Common myeloid progenitor, CD34-positive (primary cell): ENCODE measurements at regions not wholly inside any gene's neighbourhood (a gene's known extent, or its start where the extent isn't known, plus 50 kb on each side); places are given as distances from the start of the nearest gene placed in this dataset.
A peak's percentile ranks its signal among the peaks of the same experiment; 100 is the strongest.

ENCODE experiments used
- CTCF ChIA-PET: fragments of 350-600 bp; sonication (Branson Sonifier 250); formaldehyde crosslinking; loops from one replicate; lab custom pipeline; 2021; ENCODE audit warnings: antibody characterized with exemption; lab: Charles Lee
- POLR2A ChIA-PET: fragments of 350-600 bp; sonication (Branson Sonifier 250); formaldehyde crosslinking; loops from one replicate; lab custom pipeline; 2021; ENCODE audit warnings: antibody characterized with exemption; lab: Charles Lee
- DNase-seq, 3 donors: peaks; one replicate each; pipeline versions ENCODE4 v3.0.0 to v3.0.0-alpha.2; 2013
- H3K27ac ChIP-seq, 2 experiments: 1 replicate in 1 of 2; 2 replicates in 1 of 2; pipeline ENCODE4 v1.7.0; 2013; ENCODE audit warnings: inconsistent platforms in 2 of 2, low read length in 2 of 2, mild to moderate bottlenecking in 2 of 2, low read depth in 1 of 2, moderate library complexity in 1 of 2; ENCODE audit not compliant: severe bottlenecking in 2 of 2, insufficient read depth in 1 of 2, poor library complexity in 1 of 2
- H3K27me3 ChIP-seq, 5 experiments: replicated peaks in 2 of 5; 1 replicate in 3 of 5; 2 replicates in 2 of 5; pipeline versions ENCODE4 v1.6.1 to v1.7.0; 2013; ENCODE audit warnings: low read length in 4 of 5, mild to moderate bottlenecking in 2 of 5, moderate library complexity in 2 of 5, inconsistent platforms in 1 of 5; ENCODE audit not compliant: insufficient read depth in 5 of 5, control insufficient read depth in 4 of 5
- H3K36me3 ChIP-seq, 4 experiments: 1 replicate in 2 of 4; 2 replicates in 2 of 4; pipeline versions ENCODE4 v1.6.1 to v1.7.0; 2013; ENCODE audit warnings: low read length in 3 of 4, control low read depth in 1 of 4, mild to moderate bottlenecking in 1 of 4; ENCODE audit not compliant: control insufficient read depth in 4 of 4, insufficient read depth in 4 of 4
- H3K4me1 ChIP-seq, 4 experiments: 1 replicate in 3 of 4; 2 replicates in 1 of 4; pipeline versions ENCODE4 v1.6.1 to v1.7.1; 2013; ENCODE audit warnings: low read length in 3 of 4, mild to moderate bottlenecking in 3 of 4, control low read depth in 1 of 4, inconsistent platforms in 1 of 4, moderate library complexity in 1 of 4; ENCODE audit not compliant: control insufficient read depth in 4 of 4, insufficient read depth in 4 of 4; ENCODE audit errors: control extremely low read depth in 1 of 4
- H3K4me3 ChIP-seq, 7 experiments: 1 replicate in 4 of 7; 2 replicates in 3 of 7; pipeline versions ENCODE4 v1.5.1 to v1.7.0; 2013; ENCODE audit warnings: mild to moderate bottlenecking in 7 of 7, low read length in 6 of 7, moderate library complexity in 6 of 7, inconsistent platforms in 2 of 7, low read depth in 2 of 7, control low read depth in 1 of 7; ENCODE audit not compliant: insufficient read depth in 4 of 7, control insufficient read depth in 1 of 7; ENCODE audit errors: extremely low read depth in 1 of 7
- H3K9me3 ChIP-seq, 5 experiments: 1 replicate in 4 of 5; 2 replicates in 1 of 5; pipeline versions ENCODE4 v1.6.1 to v1.7.1; 2013; ENCODE audit warnings: low read length in 4 of 5, mild to moderate bottlenecking in 2 of 5, inconsistent platforms in 1 of 5, low read depth in 1 of 5, moderate library complexity in 1 of 5; ENCODE audit not compliant: control insufficient read depth in 4 of 5, insufficient read depth in 2 of 5; ENCODE audit errors: control extremely low read depth in 1 of 5
- WGBS: methylation state at CpG from one replicate; pipeline ENCODE4 v1.1.5; 2013; ENCODE audit not compliant: insufficient coverage; 5-methylcytosine and 5-hydroxymethylcytosine counted together

GRCh38 chr1:30120245-30121000, 603.0 kb downstream of the MATN1 start:
- DNase-seq, result no peak
- WGBS, result 98% methylated on average over 15 of the region's 16 CpGs
- CTCF ChIA-PET, result interaction anchor here (1.7 kb wide), 1 partner anchor 9 kb away, joined by 4 read pairs; no protein-coding TSS in a partner anchor
- no peaks in the 10 kb centered on the region for H3K9me3 ChIP-seq
- no peak overlapping the region for H3K4me3 ChIP-seq
- no peak overlapping the region for H3K27ac ChIP-seq
- peaks cover 0 to 2% (median 0%) of the 10 kb centered on the region in 4 experiments for H3K4me1 ChIP-seq
- POLR2A ChIA-PET, result interaction anchor here (0.6 kb wide), 1 partner anchor 735 kb away, joined by 6 read pairs; no protein-coding TSS in a partner anchor
- no peaks in the 10 kb centered on the region for H3K36me3 ChIP-seq
- H3K27me3 ChIP-seq, result no peaks in the 10 kb centered on the region

- ChIA-PET CTCF (interaction anchor here (1.5 kb wide), 1 partner anchor 12 kb away, joined by 3 read pairs; no protein-coding TSS in a partner anchor), POLR2A (no interaction called here)
- no peak overlapping the region for H3K27ac ChIP-seq
- peaks cover 0 to 10% (median 0%) of the 10 kb centered on the region in 5 experiments for H3K27me3 ChIP-seq
- no peak for DNase-seq
- H3K9me3 ChIP-seq, result no peaks in the 10 kb centered on the region
- H3K4me3 ChIP-seq, result no peak overlapping the region
- H3K36me3 ChIP-seq, result no peaks in the 10 kb centered on the region
- 100% methylated on average over 3 of the region's 4 CpGs for WGBS
- no peaks in the 10 kb centered on the region for H3K4me1 ChIP-seq
Measured at GRCh38 chr1:30117685-30118084, 605.7 kb downstream of the MATN1 start.

- POLR2A ChIA-PET, result no interaction called here
Measured at GRCh38 chr1:30111431-30111830, 612.0 kb downstream of the MATN1 start.

GRCh38 chr1:30110846-30111245, 612.5 kb downstream of the MATN1 start:
- ChIA-PET CTCF (interaction anchor here (1.2 to 1.9 kb wide), 5 partner anchors 9 to 876 kb away, joined by 3 to 6 read pairs (median 4); no protein-coding TSS in a partner anchor), POLR2A (no interaction called here)
- peaks cover 0 to 13% (median 9%) of the 10 kb centered on the region in 4 experiments for H3K4me1 ChIP-seq
- 73% methylated on average over 6 of the region's 11 CpGs for WGBS
- DNase-seq, result no peak
- H3K27ac ChIP-seq, result no peak overlapping the region
- no peaks in the 10 kb centered on the region for H3K36me3 ChIP-seq
- peaks cover 0 to 39% (median 4%) of the 10 kb centered on the region in 5 experiments for H3K27me3 ChIP-seq
- no peak overlapping the region for H3K4me3 ChIP-seq
- no peaks in the 10 kb centered on the region for H3K9me3 ChIP-seq

More at GRCh38 chr1:30111431-30111830, 612.0 kb downstream of the MATN1 start:
- Histone ChIP-seq H3K4me3 (no peak overlapping the region), H3K36me3 (no peaks in the 10 kb centered on the region), H3K4me1 (peaks cover 0 to 13% (median 9%) of the 10 kb centered on the region in 4 experiments), H3K27ac (no peak overlapping the region), H3K9me3 (no peaks in the 10 kb centered on the region), H3K27me3 (peaks cover 0 to 38% (median 4%) of the 10 kb centered on the region in 5 experiments)
- CTCF ChIA-PET, result interaction anchor here (0.6 to 1.9 kb wide), 7 partner anchors 8 to 877 kb away, joined by 3 to 6 read pairs (median 4); no protein-coding TSS in a partner anchor
- peak; percentile 22 to 56 (median 48) for DNase-seq
- 10% methylated on average over 11 of the region's 14 CpGs for WGBS

GRCh38 chr1:30109853-30110252, 613.5 kb downstream of the MATN1 start:
- Histone ChIP-seq H3K9me3 (no peaks in the 10 kb centered on the region), H3K4me1 (peaks cover 0 to 13% (median 9%) of the 10 kb centered on the region in 4 experiments), H3K27me3 (peaks cover 0 to 49% (median 4%) of the 10 kb centered on the region in 5 experiments), H3K4me3 (no peak overlapping the region), H3K27ac (no peak overlapping the region), H3K36me3 (no peaks in the 10 kb centered on the region)
- no peak for DNase-seq
- WGBS, result 90% methylated on average over 10 of the region's 10 CpGs
- ChIA-PET POLR2A (no interaction called here), CTCF (no interaction called here)

GRCh38 chr1:30108186-30108585, 615.2 kb downstream of the MATN1 start:
- Histone ChIP-seq H3K27ac (no peak overlapping the region), H3K36me3 (no peaks in the 10 kb centered on the region), H3K9me3 (no peaks in the 10 kb centered on the region), H3K4me1 (peaks cover 0 to 13% (median 9%) of the 10 kb centered on the region in 4 experiments), H3K4me3 (no peak overlapping the region), H3K27me3 (peaks cover 0 to 51% (median 4%) of the 10 kb centered on the region in 5 experiments)
- POLR2A ChIA-PET, result no interaction called here
- CTCF ChIA-PET, result interaction anchor here (0.6 to 1.0 kb wide), 2 partner anchors 601 to 868 kb away, joined by 3 to 4 read pairs; no protein-coding TSS in a partner anchor
- WGBS, result 19% methylated on average over 4 of the region's 4 CpGs
- peak in 2 of 3 donors; percentile 39 to 48 for DNase-seq

GRCh38 chr1:30106125-30106524, 617.3 kb downstream of the MATN1 start:
- H3K36me3 ChIP-seq, result no peaks in the 10 kb centered on the region
- H3K9me3 ChIP-seq, result no peaks in the 10 kb centered on the region
- no peak overlapping the region for H3K4me3 ChIP-seq
- H3K4me1 ChIP-seq, result peaks cover 0 to 13% (median 9%) of the 10 kb centered on the region in 4 experiments
- H3K27ac ChIP-seq, result no peak overlapping the region
- ChIA-PET CTCF (interaction anchor here (1.3 kb wide), 1 partner anchor 17 kb away, joined by 3 read pairs; no protein-coding TSS in a partner anchor), POLR2A (no interaction called here)
- 39% methylated on average over 2 of the region's 8 CpGs for WGBS
- H3K27me3 ChIP-seq, result peaks cover 0 to 42% (median 4%) of the 10 kb centered on the region in 5 experiments
- DNase-seq, result peak in 2 of 3 donors; percentile 37 to 38
